ENCODE measurements at regions not wholly inside any gene's neighbourhood (a gene's known extent, or its start where the extent isn't known, plus 50 kb on each side); places are given as distances from the start of the nearest gene placed in this dataset.
"Not testable (repeated sequence)": the region's sequence is repeated elsewhere in the genome, so short reads cannot be mapped to it uniquely, and the experiment has no call there.

DNA sequence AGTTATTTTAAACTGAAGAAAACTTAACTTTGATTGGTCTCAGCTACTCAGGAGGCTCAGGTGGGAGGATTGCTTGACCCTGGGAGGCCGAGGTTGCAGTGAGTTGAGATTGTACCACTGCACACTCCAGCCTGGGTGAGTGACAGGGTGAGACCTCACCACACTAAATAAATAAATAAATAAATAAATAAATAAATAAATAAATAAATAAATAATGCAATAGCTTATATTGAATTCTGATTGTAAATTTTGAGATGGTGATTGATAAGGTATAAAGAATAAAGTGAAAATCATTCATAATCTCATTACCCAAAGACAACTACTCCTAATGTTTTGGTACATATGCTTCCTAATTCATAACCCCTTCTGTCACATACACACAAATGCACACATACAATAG, 58.1 kb downstream of the TUBA3C start:
- Mint-ChIP-seq H3K4me3 (no peak overlapping the region), H3K9me3 (peaks cover 28% of the 10 kb centered on the region)

DNA sequence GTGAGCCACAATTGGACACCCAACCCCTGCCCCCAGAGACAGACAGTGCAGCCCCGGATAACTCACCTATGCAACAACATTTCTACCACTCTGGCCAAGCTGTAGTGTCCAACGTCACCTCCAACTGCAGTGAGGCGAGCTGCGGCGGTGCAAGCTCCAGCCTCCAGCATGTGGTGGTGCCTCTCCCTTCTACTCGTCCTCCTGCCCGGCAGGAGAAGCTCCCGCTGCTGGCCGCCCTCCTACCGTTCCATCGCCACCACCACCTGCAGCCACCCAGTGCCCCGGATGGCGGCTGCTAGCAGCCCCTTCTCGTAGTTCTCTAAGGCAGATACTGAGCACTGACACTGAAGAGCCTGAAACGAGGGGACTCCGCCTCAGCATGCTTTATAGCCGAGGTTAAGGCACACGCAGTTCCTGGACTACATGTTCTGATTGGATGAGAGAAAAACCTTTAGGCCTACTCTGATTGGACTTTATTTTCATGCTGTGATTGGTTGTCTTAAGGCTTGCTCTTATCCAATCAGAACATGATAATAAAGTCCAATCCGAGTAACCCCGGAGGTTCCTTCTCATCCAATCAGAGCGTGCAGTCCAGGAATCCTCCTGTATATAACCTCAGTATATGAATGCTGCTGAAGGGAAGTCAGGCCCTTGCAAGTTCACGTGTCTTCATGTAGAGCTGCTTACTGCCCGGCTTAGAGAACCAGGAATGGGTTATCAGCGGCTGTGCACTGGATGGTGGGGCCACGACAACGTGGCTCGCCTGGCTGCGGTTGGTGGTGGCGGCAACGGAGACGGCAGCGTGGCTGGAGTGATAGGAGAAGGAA, 63.5 kb downstream of the TUBA3C start:
- H3K27me3 Mint-ChIP-seq (ENCODE audit: low read depth), result no peaks in the 10 kb centered on the region
- peaks cover 37% of the 10 kb centered on the region for H3K9me3 Mint-ChIP-seq
- H3K4me1 Mint-ChIP-seq (ENCODE audit: low read depth), result no peaks in the 10 kb centered on the region
- H3K27ac Mint-ChIP-seq, result no peak overlapping the region
- no peak overlapping the region for H3K4me3 Mint-ChIP-seq
- H3K36me3 Mint-ChIP-seq (ENCODE audit: low read depth), result no peaks in the 10 kb centered on the region

More for the DNA sequence above, 58.1 kb downstream of the TUBA3C start:
- Mint-ChIP-seq H3K4me1 (ENCODE audit: low read depth) (no peaks in the 10 kb centered on the region), H3K27ac (no peak overlapping the region), H3K27me3 (ENCODE audit: low read depth) (no peaks in the 10 kb centered on the region), H3K36me3 (ENCODE audit: low read depth) (no peaks in the 10 kb centered on the region)

DNA sequence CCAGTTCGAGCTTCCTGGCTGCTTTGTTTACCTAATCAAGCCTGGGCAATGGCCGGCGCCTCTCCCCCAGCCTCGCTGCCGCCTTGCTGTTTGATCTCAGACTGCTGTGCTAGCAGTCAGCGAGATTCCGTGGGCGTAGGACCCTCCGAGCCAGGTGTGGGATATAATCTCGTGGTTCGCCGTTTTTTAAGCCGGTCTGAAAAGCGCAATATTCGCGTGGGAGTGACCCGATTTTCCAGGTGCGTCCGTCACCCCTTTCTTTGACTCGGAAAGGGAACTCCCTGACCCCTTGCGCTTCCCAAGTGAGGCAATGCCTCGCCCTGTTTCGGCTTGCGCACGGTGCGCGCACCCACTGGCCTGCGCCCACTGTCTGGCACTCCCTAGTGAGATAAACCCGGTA, 72.4 kb downstream of the TUBA3C start:
- H3K4me3 Mint-ChIP-seq, H3K27ac Mint-ChIP-seq: not testable (repeated sequence)
- H3K9me3 Mint-ChIP-seq, result peaks cover 15% of the 10 kb centered on the region

DNA sequence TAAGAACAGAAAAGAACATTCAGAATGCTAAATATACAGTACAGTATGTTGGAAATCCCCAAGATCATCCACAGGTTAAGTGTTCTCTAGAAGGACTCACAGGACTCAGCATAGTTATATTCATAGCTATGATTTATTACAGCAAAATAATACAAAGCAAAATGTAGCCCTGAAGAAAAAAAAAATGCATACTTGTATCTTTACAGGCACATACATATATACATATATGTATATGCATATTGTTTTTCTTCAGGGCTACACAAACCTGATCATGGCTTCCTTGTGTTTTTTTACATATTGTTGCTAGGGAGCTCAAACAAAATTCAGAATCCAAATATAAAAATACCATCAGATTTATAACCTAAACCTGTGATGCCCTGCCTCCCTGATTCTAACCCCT, 78.5 kb downstream of the TUBA3C start:
- Mint-ChIP-seq H3K27ac (no peak overlapping the region), H3K4me1 (ENCODE audit: low read depth) (no peaks in the 10 kb centered on the region), H3K4me3 (no peak overlapping the region), H3K27me3 (ENCODE audit: low read depth) (no peaks in the 10 kb centered on the region), H3K9me3 (no peaks in the 10 kb centered on the region), H3K36me3 (ENCODE audit: low read depth) (no peaks in the 10 kb centered on the region)

More for the DNA sequence above, 72.4 kb downstream of the TUBA3C start:
- H3K4me1 Mint-ChIP-seq (ENCODE audit: low read depth); H3K36me3 Mint-ChIP-seq (ENCODE audit: low read depth); H3K27me3 Mint-ChIP-seq (ENCODE audit: low read depth): not testable (repeated sequence)

DNA sequence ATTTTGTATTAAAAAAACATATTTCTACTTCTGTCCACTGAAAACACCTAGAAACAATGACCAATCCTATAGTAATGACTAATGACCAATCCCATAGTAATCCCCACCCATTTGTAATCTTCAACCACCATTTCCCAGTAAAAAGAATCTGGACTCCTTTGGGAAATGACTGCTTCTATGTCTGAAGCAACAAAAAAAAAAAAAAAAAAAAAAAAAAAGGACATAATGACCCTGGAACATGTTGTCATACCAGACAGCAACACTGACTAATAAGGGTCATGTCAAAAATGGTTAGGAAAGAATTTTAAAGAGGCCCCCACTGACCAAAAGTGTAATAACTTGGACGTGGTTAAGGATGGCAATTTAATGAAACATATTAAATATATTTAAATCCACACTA, 88.3 kb downstream of the TUBA3C start:
- no peaks in the 10 kb centered on the region for H3K27me3 Mint-ChIP-seq (ENCODE audit: low read depth)
- no peak overlapping the region for H3K4me3 Mint-ChIP-seq
- H3K36me3 Mint-ChIP-seq (ENCODE audit: low read depth), result no peaks in the 10 kb centered on the region
- no peak overlapping the region for H3K27ac Mint-ChIP-seq
- H3K9me3 Mint-ChIP-seq, result peaks cover 8% of the 10 kb centered on the region
- H3K4me1 Mint-ChIP-seq (ENCODE audit: low read depth), result no peaks in the 10 kb centered on the region

DNA sequence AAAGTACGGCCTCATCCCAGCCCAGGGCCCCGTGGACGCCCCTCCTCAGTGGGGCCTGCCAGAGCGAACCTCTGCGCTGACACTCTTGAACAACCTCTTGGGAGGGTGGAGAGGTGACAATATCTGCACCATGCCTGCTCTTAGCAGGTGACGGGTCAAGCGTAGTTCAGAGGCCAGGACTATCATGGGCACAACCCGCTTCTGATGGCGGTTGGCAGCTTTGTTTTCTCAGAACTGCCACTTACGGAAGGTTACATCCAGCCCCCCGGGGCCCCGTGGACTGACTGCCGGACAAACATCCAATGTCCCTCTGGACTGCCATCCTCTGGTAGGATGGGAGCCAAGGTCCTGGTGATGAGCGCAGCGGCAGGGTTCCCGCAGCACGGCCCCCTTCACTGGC, 91.1 kb downstream of the TUBA3C start:
- Mint-ChIP-seq H3K27ac (no peak overlapping the region), H3K4me1 (ENCODE audit: low read depth) (no peaks in the 10 kb centered on the region), H3K4me3 (no peak overlapping the region), H3K27me3 (ENCODE audit: low read depth) (no peaks in the 10 kb centered on the region), H3K9me3 (peaks cover 9% of the 10 kb centered on the region), H3K36me3 (ENCODE audit: low read depth) (no peaks in the 10 kb centered on the region)

DNA sequence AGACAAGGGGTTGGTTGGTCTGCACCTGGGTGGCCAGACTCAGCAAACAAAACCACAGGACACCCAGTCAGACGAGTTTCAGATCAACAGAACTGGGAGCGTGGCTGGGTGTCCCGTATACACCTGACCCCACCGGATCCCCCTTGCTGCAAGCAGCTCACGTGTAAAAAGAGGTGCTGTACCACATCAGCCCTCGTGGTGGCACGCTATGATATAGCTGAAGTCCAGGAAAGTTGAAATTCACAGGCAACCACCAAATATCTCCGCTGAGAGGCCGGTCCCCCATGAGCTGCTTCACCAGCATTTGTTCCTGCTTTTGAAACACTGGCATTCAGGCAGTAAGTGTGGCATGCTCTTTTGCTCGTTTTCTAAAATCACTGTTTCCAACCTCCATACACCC, 92.3 kb downstream of the TUBA3C start:
- Mint-ChIP-seq H3K27me3 (ENCODE audit: low read depth) (no peaks in the 10 kb centered on the region), H3K36me3 (ENCODE audit: low read depth) (no peaks in the 10 kb centered on the region), H3K27ac (no peak overlapping the region), H3K4me1 (ENCODE audit: low read depth) (no peaks in the 10 kb centered on the region), H3K9me3 (peaks cover 19% of the 10 kb centered on the region), H3K4me3 (no peak overlapping the region)

DNA sequence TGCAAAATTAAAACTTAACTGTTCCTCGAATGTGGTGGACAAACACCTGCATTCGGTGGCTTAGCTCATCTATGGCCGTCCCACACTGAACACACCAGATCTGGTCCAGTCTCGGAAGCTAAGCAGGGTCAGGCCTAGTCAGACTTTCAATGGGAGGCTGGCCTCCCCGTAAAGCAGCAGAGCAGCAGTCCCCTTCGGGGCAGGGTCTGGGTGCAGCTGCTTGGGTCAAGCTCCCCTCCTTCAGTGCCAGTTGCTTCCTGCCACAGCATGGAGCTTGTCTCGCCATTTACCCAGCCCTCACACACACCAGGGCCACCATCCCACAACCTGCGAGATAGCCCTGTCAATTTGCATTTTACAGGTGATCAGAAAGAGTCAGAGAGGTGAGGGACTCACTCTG, 93.2 kb downstream of the TUBA3C start:
- no peaks in the 10 kb centered on the region for H3K36me3 Mint-ChIP-seq (ENCODE audit: low read depth)
- no peak overlapping the region for H3K4me3 Mint-ChIP-seq
- no peaks in the 10 kb centered on the region for H3K27me3 Mint-ChIP-seq (ENCODE audit: low read depth)
- H3K9me3 Mint-ChIP-seq, result peaks cover 19% of the 10 kb centered on the region
- no peaks in the 10 kb centered on the region for H3K4me1 Mint-ChIP-seq (ENCODE audit: low read depth)
- H3K27ac Mint-ChIP-seq, result no peak overlapping the region

DNA sequence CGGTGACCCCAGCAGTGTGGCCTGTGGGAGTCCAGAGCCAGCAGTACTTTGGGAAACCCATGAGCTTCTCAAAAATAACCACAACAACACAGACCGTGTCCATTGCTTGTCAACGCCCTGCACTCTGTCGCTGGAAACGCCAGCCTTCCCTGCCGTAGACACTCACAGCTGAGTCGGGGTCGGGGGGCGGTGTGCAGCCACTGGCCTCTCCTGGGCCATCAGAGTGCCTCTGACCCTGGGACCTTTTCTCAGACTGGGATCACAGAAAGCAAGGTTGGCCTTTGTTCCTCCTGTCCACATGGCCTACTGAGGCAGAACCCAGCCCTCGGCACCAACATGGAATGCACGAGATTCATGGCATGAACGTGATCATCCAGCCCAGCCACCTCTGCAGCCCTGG, 95.7 kb downstream of the TUBA3C start:
- Mint-ChIP-seq H3K36me3 (ENCODE audit: low read depth) (no peaks in the 10 kb centered on the region), H3K4me1 (ENCODE audit: low read depth) (no peaks in the 10 kb centered on the region), H3K9me3 (peaks cover 29% of the 10 kb centered on the region), H3K4me3 (no peak overlapping the region), H3K27ac (no peak overlapping the region), H3K27me3 (ENCODE audit: low read depth) (no peaks in the 10 kb centered on the region)

DNA sequence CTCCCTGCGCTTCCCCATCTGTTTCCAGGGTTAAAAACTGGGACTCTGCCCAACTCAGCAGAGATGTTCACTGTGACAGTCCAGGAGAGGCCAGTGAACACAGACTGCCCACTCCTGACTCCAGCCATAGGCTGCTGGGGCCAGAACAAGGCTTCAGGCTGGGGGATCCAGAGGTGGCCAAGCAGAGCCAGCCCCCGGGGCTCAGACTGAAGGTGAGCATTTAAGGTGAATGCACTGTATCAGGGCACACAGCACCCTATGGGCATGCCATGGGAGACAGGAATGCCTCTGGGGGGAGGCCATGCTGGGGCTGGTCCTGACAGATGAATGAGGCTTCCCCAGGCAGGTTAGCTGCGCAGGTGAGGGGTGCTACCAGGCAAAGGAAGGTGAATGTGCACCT, 96.4 kb downstream of the TUBA3C start:
- H3K4me3 Mint-ChIP-seq, result no peak overlapping the region
- H3K36me3 Mint-ChIP-seq (ENCODE audit: low read depth), result no peaks in the 10 kb centered on the region
- H3K9me3 Mint-ChIP-seq, result peaks cover 29% of the 10 kb centered on the region
- no peaks in the 10 kb centered on the region for H3K27me3 Mint-ChIP-seq (ENCODE audit: low read depth)
- H3K4me1 Mint-ChIP-seq (ENCODE audit: low read depth), result no peaks in the 10 kb centered on the region
- H3K27ac Mint-ChIP-seq, result no peak overlapping the region

DNA sequence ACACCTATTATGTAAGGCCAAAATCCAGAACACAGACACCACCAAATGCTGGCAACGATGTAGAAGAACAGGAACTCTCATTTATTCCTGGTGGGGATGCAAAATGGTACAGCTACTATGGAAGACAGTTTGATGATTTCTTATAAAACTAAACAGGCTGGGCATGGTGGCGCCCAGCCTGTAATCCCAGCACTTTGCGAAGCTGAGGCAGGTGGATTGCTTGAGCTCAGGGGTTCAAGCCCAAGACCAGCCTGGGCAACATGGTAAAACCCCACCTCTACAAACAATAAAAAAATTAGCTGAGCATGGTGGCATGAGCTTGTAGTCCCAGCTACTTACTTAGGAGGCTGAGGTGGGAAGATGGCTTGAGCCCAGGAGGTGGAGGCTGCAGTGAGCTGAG, 98.3 kb downstream of the TUBA3C start:
- H3K4me3 Mint-ChIP-seq, result no peak overlapping the region
- no peaks in the 10 kb centered on the region for H3K4me1 Mint-ChIP-seq (ENCODE audit: low read depth)
- H3K27me3 Mint-ChIP-seq (ENCODE audit: low read depth), result no peaks in the 10 kb centered on the region
- H3K9me3 Mint-ChIP-seq, result peaks cover 29% of the 10 kb centered on the region
- H3K27ac Mint-ChIP-seq, result no peak overlapping the region
- no peaks in the 10 kb centered on the region for H3K36me3 Mint-ChIP-seq (ENCODE audit: low read depth)

DNA sequence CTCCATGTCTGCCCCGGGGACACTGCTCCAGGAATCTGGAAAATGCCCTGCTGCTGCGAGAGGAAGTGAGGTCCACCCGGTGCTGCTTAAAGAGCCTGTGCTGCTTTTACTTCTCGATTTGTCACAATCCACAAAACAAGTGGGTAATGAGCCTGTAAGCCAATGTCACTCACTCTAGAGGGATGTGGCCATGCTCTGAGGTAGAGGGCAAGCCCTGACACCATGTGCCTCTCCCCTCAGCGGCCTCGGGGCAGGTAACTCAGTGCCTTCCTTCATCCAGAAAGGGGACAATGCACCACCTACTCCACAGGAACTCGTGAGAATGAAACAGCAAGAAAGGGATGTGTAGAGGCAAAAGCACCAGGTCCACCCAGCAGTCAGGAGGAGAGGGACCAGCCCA, 106.2 kb downstream of the TUBA3C start:
- H3K27ac Mint-ChIP-seq, result no peak overlapping the region
- no peaks in the 10 kb centered on the region for H3K36me3 Mint-ChIP-seq (ENCODE audit: low read depth)
- H3K4me1 Mint-ChIP-seq (ENCODE audit: low read depth), result no peaks in the 10 kb centered on the region
- peaks cover 19% of the 10 kb centered on the region for H3K9me3 Mint-ChIP-seq
- no peak overlapping the region for H3K4me3 Mint-ChIP-seq
- H3K27me3 Mint-ChIP-seq (ENCODE audit: low read depth), result no peaks in the 10 kb centered on the region

DNA sequence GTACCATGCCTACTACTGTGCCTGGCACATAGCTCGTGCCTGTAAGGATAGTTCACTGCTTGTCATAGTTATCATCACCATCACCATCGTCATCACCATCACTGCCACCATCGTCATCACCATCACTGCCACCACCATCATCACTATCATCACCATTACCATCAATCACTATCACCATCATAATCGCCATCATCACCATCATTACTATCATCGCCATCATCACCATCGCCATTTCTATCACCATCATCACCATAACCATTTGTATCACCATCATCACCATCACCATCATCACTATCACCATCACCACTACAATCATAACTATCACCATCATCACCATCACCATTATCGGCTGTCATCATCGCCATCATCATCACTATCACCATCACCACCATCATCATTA, 107.1 kb downstream of the TUBA3C start:
- no peaks in the 10 kb centered on the region for H3K27me3 Mint-ChIP-seq (ENCODE audit: low read depth)
- no peaks in the 10 kb centered on the region for H3K4me1 Mint-ChIP-seq (ENCODE audit: low read depth)
- H3K4me3 Mint-ChIP-seq, result no peak overlapping the region
- H3K9me3 Mint-ChIP-seq, result peaks cover 23% of the 10 kb centered on the region
- H3K36me3 Mint-ChIP-seq (ENCODE audit: low read depth), result no peaks in the 10 kb centered on the region
- no peak overlapping the region for H3K27ac Mint-ChIP-seq

DNA sequence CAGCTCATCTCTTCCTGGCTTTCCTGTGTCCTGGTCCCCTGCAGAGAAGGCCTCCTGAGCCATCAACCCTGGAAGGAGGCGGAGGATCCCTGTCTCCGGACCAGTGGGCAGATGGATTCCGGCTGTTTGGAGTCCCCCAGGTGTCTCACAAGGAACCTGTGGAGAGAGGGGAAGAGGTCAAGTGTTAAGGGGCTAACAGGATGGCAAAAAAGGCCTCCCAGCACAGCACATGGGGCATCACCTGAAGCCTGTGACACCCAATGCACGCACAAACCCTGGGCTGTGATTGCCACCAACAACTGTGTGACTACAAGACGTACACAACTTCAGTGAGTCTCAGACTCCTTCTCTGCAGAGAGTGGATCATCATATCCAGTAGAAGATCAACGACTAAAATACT, 107.5 kb downstream of the TUBA3C start:
- not testable (repeated sequence) for H3K36me3 Mint-ChIP-seq (ENCODE audit: low read depth); H3K4me1 Mint-ChIP-seq (ENCODE audit: low read depth); H3K27me3 Mint-ChIP-seq (ENCODE audit: low read depth); H3K27ac Mint-ChIP-seq; H3K4me3 Mint-ChIP-seq
- peaks cover 21% of the 10 kb centered on the region for H3K9me3 Mint-ChIP-seq

DNA sequence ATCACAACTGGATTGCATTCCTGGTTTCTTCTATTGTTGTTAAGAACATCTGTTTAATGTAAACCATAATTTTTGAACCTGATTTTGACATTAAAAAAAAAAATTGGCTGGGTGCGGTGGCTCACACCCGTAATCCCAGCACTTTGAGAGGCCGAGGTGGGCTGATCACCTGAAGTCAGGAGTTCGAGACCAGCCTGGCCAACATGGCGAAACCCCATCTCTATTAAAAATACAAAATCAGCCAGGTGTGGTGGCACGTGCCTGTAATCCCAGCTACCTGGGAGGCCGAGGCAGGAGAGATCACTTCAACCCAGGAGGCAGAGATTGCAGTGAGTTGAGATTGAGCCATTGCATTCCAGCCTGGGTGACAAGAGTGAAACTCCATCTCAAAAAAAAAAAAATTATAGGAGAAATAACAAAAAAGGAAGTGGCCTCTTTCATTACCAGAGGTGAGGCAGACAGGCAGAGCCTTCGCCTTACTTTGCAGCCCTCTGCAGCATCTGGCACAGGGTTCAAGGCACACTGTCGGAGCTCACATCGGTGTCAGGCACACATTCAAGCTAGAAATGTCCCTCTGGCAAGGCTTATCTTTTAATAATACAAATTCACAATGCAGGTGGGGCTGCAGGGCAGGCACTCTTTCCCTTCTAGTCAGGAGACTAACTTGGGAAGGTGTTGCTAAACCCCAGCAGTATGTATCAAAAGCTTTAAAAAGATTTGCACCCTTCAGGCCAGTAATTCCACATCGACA, 108.5 kb downstream of the TUBA3C start:
- H3K9me3 Mint-ChIP-seq, result peaks cover 21% of the 10 kb centered on the region
- H3K36me3 Mint-ChIP-seq (ENCODE audit: low read depth); H3K27ac Mint-ChIP-seq; H3K27me3 Mint-ChIP-seq (ENCODE audit: low read depth); H3K4me1 Mint-ChIP-seq (ENCODE audit: low read depth); H3K4me3 Mint-ChIP-seq: not testable (repeated sequence)

All from T-helper 1 cell treated with Interleukin-12 subunit alpha and Interleukin-12 subunit beta and Interleukin-4 antibody, amounts not matched to agents 30 μg/mL and 1 μg/mL, for 36 hours (primary cell).